Testis (tissue), 2 donors: ENCODE measurements at regions not wholly inside any gene's neighbourhood (a gene's known extent, or its start where the extent isn't known, plus 50 kb on each side); places are given as distances from the start of the nearest gene placed in this dataset.
"Not testable (repeated sequence)": the region's sequence is repeated elsewhere in the genome, so short reads cannot be mapped to it uniquely, and the experiment has no call there.

Experiments
- DNase-seq: peaks from one replicate; pipeline ENCODE4 v3.0.0-alpha.2; 2019
- H3K27ac ChIP-seq, 2 donors: fragments of 200-600 bp; sonication (generic); one replicate each; pipeline ENCODE4 v1.5.1; 2019
- H3K27me3 ChIP-seq: fragments of 200-600 bp; sonication (generic); one replicate; pipeline ENCODE4 v1.5.1; 2019
- H3K36me3 ChIP-seq: fragments of 200-600 bp; sonication (generic); one replicate; pipeline ENCODE4 v1.5.1; 2017; ENCODE audit warnings: low read depth; ENCODE audit errors: missing control alignments
- H3K4me1 ChIP-seq: fragments of 200-600 bp; sonication (generic); one replicate; pipeline ENCODE4 v1.5.1; 2019
- H3K4me3 ChIP-seq, 2 donors: fragments of 200-600 bp; sonication (generic); one replicate each; pipeline ENCODE4 v1.5.1; 2017 to 2019
- H3K9me3 ChIP-seq: fragments of 200-600 bp; sonication (generic); one replicate; pipeline ENCODE4 v1.5.1; 2017
- POLR2A ChIP-seq: fragments of 450-650 bp; IDR thresholded peaks from one replicate; pipeline ENCODE4 v1.6.1; 2017; ENCODE audit warnings: antibody characterized with exemption, mild to moderate bottlenecking, moderate library complexity
- WGBS, 2 donors: methylation state at CpG; one replicate each; pipeline ENCODE4 v1.1.5; 2018; 5-methylcytosine and 5-hydroxymethylcytosine counted together
- intact Hi-C: fragments of 100-400 bp; cut with DNase I; formaldehyde crosslinking; loops from one replicate; pipeline ENCODE4 v1.15.1; 2023; ENCODE audit warnings: low total_unique reads
- TF ChIP-seq, protein P1 (sequence below), 3 experiments: fragments of 450-650 bp in 2 of 3; fragments of 200-600 bp in 1 of 3; sonication (generic) in 1 of 3; IDR thresholded peaks; one replicate each; pipeline ENCODE4 v1.5.1; 2016 to 2019; ENCODE audit warnings: antibody characterized with exemption in 3 of 3, mild to moderate bottlenecking in 2 of 3, moderate library complexity in 1 of 3

DNA sequence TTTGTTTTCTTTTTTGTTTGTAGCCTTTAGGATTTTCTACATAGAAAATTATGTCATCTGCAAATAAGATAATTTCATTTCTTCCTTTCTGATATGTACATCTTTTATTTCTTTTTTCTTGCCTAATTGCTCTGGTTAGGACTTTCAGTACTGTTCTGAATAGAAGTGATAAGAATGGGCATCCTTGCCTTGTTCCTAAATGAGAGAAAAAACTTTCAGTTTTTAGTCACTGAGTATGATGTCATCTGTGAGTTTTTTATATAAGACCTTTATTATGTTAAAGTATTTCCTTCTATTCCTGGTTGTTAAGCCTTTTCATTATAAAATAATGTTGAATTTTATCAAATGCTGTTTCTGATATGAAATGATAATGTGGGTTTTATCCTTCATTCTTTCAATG is 76.0 kb upstream of the SLC35F3 start:
- no peak overlapping the region for H3K4me3 ChIP-seq

DNA sequence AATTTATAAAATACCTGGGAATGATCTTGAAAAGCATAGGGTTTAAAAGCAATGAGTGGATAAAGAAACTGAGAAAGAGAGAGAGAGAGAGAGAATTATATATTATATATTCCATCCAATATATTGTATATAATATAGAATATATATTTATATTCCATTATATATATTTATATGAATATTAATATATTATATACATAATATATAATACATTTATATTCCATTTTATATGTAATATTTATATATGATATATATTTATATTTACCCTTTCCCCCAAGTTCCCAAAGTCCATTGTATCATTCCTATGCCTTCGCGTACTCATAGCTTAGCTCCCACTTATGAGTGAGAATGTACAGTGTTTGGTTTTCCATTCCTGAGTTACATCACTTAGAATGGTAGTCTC is 69.9 kb upstream of the SLC35F3 start:
- H3K27ac ChIP-seq = no peak overlapping the region
- no peaks in the 10 kb centered on the region for H3K4me1 ChIP-seq
- no peaks in the 10 kb centered on the region for H3K27me3 ChIP-seq
- no peak overlapping the region for H3K4me3 ChIP-seq
- no peak for DNase-seq
- WGBS, 2 donors = 96% methylated on average over 2 of the region's 2 CpGs
- intact Hi-C loops = no loop called here
- no peak for TF ChIP-seq POLR2A
- TF ChIP-seq, protein P1, sequence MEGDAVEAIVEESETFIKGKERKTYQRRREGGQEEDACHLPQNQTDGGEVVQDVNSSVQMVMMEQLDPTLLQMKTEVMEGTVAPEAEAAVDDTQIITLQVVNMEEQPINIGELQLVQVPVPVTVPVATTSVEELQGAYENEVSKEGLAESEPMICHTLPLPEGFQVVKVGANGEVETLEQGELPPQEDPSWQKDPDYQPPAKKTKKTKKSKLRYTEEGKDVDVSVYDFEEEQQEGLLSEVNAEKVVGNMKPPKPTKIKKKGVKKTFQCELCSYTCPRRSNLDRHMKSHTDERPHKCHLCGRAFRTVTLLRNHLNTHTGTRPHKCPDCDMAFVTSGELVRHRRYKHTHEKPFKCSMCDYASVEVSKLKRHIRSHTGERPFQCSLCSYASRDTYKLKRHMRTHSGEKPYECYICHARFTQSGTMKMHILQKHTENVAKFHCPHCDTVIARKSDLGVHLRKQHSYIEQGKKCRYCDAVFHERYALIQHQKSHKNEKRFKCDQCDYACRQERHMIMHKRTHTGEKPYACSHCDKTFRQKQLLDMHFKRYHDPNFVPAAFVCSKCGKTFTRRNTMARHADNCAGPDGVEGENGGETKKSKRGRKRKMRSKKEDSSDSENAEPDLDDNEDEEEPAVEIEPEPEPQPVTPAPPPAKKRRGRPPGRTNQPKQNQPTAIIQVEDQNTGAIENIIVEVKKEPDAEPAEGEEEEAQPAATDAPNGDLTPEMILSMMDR (IDR thresholded peaks at IDR 0.05) = no peak
- no peaks in the 10 kb centered on the region for H3K9me3 ChIP-seq
- H3K36me3 ChIP-seq = no peaks in the 10 kb centered on the region

More for the DNA sequence above, 76.0 kb upstream of the SLC35F3 start:
- no peak for DNase-seq
- H3K27ac ChIP-seq = no peak overlapping the region
- no peaks in the 10 kb centered on the region for H3K4me1 ChIP-seq
- no peaks in the 10 kb centered on the region for H3K36me3 ChIP-seq
- TF ChIP-seq POLR2A = no peak
- TF ChIP-seq, protein P1 (IDR thresholded peaks at IDR 0.05) = no peak
- intact Hi-C loops = no loop called here
- H3K9me3 ChIP-seq = no peaks in the 10 kb centered on the region
- no peaks in the 10 kb centered on the region for H3K27me3 ChIP-seq

DNA sequence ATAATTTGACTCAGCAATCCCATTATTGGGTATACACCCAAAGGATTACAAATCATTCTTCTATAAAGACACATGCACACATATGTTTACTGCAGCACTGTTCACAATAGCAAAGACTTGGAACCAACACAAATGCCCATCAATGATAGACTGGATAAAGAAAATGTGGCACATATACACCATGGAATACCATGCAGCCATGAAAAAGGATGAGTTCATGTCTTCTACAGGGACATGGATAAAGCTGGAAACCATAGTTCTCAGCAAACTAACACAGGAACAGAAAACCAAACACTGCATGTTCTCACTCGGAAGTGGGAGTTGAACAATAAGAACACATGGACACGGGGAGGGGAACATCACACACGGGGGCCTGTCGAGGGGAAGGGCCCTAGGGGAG is 66.3 kb upstream of the SLC35F3 start:
- H3K27me3 ChIP-seq, DNase-seq, H3K9me3 ChIP-seq, H3K27ac ChIP-seq, H3K4me3 ChIP-seq, H3K36me3 ChIP-seq, H3K4me1 ChIP-seq, intact Hi-C loops: not testable (repeated sequence)
- 92 to 94% methylated on average over 4 of the region's 4 CpGs for WGBS, 2 donors

DNA sequence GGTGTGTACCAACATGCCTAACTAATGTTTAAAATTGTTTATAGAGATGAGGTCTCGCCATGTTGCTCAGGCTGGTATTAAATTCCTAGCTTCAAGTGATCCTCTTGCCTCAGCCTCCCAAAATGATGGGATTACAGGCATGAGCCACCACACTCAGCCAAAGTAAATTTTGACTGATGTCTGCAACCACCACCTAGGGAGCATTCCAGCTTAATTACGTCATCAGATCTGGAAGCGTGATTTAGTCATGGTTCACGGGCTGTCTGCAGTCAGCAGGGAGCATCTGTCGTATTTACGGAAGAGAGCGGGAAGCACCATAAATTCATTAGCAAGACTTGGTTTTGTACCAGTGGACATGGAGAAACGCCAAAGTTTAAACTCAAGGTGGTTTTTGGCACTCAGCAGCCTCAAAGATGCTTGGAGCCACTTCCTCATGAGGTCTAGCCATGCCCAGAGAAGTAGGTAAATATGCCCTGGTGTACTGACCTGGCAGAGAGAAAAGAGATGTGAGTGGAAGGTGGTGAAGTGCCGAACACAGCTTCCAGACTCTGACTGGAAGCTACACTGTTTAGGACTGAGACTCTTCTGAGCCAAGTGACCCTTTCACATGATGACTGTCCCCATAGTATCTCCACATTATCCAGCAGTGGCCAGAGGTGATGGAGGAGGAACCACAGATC is 60.8 kb upstream of the SLC35F3 start:
- Histone ChIP-seq H3K4me3 (no peak overlapping the region), H3K9me3 (no peaks in the 10 kb centered on the region), H3K27me3 (no peaks in the 10 kb centered on the region), H3K27ac (no peak overlapping the region), H3K36me3 (no peaks in the 10 kb centered on the region), H3K4me1 (no peaks in the 10 kb centered on the region)
- DNase-seq = no peak
- no peak for TF ChIP-seq POLR2A
- TF ChIP-seq, protein P1 (IDR thresholded peaks at IDR 0.05) = no peak
- WGBS, 2 donors = 41 to 60% methylated on average over 4 to 9 of the region's 9 CpGs
- intact Hi-C loops = no loop called here

DNA sequence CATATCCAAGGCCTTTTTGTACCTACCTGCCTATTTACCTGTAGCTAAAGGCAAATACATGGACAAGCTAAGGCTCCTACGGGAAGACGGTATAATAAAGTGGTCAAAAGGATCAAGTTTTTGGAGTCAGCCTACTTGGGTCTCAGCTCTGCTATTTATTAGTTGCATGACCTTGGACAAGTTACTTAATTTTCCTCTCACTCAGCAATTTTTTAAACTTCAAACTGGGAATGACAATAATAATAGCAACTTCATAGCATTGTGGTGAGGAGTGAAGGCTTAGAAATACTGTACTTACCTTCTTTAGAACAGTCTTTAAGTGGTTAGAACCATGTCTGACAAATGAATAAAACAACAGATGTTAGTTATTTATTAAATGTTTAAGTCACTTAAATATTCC is 60.2 kb upstream of the SLC35F3 start:
- H3K27me3 ChIP-seq = no peaks in the 10 kb centered on the region
- no peaks in the 10 kb centered on the region for H3K9me3 ChIP-seq
- 64 to 68% methylated on average over 2 of the region's 2 CpGs for WGBS, 2 donors

More for the DNA sequence above, 60.2 kb upstream of the SLC35F3 start:
- H3K36me3 ChIP-seq = no peaks in the 10 kb centered on the region
- no peak overlapping the region for H3K4me3 ChIP-seq
- no peak for TF ChIP-seq POLR2A
- TF ChIP-seq, protein P1 (IDR thresholded peaks at IDR 0.05) = no peak
- intact Hi-C loops = no loop called here
- H3K4me1 ChIP-seq = no peaks in the 10 kb centered on the region
- H3K27ac ChIP-seq = no peak overlapping the region
- DNase-seq = no peak
